KMS-11 (cell line): ENCODE measurements at regions not wholly inside any gene's neighbourhood (a gene's known extent, or its start where the extent isn't known, plus 50 kb on each side); places are given as distances from the start of the nearest gene placed in this dataset.

Experiments used
- H2AFZ ChIP-seq: fragments of 200-600 bp; sonication (generic); 2 replicates; pipeline ENCODE4 v1.6.1; 2016; ENCODE audit warnings: antibody characterized with exemption, mixed run types, low read depth
- H3K27ac ChIP-seq: fragments of 200-600 bp; sonication (generic); 2 replicates; pipeline ENCODE4 v1.6.1; 2016; ENCODE audit warnings: mild to moderate bottlenecking, mixed run types
- H3K27me3 ChIP-seq: fragments of 200-600 bp; sonication (generic); 2 replicates; pipeline ENCODE4 v1.6.1; 2017; ENCODE audit warnings: mild to moderate bottlenecking, low read depth, mixed run types, moderate library complexity; ENCODE audit not compliant: insufficient read depth
- H3K36me3 ChIP-seq: fragments of 200-600 bp; sonication (generic); 2 replicates; pipeline ENCODE4 v1.6.1; 2017; ENCODE audit warnings: mild to moderate bottlenecking, mixed run types; ENCODE audit not compliant: insufficient read depth
- H3K4me1 ChIP-seq: fragments of 200-600 bp; sonication (generic); 2 replicates; pipeline ENCODE4 v1.6.1; 2016; ENCODE audit warnings: mild to moderate bottlenecking, low read depth, mixed run types; ENCODE audit not compliant: poor library complexity, severe bottlenecking
- H3K4me2 ChIP-seq: fragments of 200-600 bp; sonication (generic); 2 replicates; pipeline ENCODE4 v1.7.0; 2016; ENCODE audit warnings: mild to moderate bottlenecking, mixed run types
- H3K4me3 ChIP-seq: fragments of 200-600 bp; sonication (generic); IDR thresholded peaks from 2 replicates; pipeline ENCODE4 v1.6.1; 2017; ENCODE audit warnings: low read depth, low read length, mixed read lengths; ENCODE audit not compliant: insufficient read depth
- H3K79me2 ChIP-seq: fragments of 200-600 bp; sonication (generic); 2 replicates; pipeline ENCODE4 v1.6.1; 2016; ENCODE audit warnings: low read depth, mixed run types; ENCODE audit not compliant: insufficient read depth
- H3K9ac ChIP-seq: fragments of 200-600 bp; sonication (generic); 2 replicates; pipeline ENCODE4 v1.6.1; 2016; ENCODE audit warnings: mild to moderate bottlenecking, mixed run types
- H4K20me1 ChIP-seq: fragments of 200-600 bp; sonication (generic); 2 replicates; pipeline ENCODE4 v1.6.1; 2016; ENCODE audit warnings: mild to moderate bottlenecking, mixed run types; ENCODE audit not compliant: insufficient read depth
- TF ChIP-seq, protein P1 (sequence below): fragments of 200-600 bp; sonication (generic); conservative IDR thresholded peaks from 2 replicates; pipeline ENCODE4 v1.6.1; 2017; ENCODE audit warnings: low read depth, mild to moderate bottlenecking, antibody characterized with exemption, low read length, moderate library complexity, mixed read lengths

DNA sequence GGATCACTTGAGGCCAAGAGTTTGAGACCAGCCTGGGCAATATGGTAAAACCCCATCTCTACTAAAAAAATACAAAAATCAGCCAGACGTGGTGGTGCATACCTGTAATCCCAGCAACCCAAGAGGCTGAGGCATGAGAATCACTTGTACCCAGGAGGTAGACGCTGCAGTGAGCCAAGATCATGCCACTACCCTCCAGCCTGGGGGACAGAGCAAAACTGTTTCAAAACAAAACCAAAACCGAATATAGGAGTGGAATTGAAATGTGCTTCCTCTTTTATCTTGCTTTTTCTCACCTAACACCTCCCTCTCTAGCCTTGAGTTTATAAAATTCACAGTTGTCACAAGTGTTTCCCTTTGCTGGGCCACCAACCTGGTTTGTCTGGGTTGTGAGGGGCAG lies 181.9 kb downstream of the PAH start:
- Histone ChIP-seq H3K4me1 (peaks cover 8% of the 10 kb centered on the region), H2AFZ (peak overlapping the region; percentile 41; the same call in 1 of the 2 replicates), H3K27me3 (no peaks in the 10 kb centered on the region), H3K27ac (no peak overlapping the region), H3K4me2 (peak overlapping the region; percentile 6; the same call in 1 of the 2 replicates), H3K9ac (no peak overlapping the region), H3K79me2 (no peaks in the 10 kb centered on the region), H3K4me3 (no peak overlapping the region), H3K36me3 (no peaks in the 10 kb centered on the region), H4K20me1 (no peaks in the 10 kb centered on the region)
- TF ChIP-seq, protein P1, sequence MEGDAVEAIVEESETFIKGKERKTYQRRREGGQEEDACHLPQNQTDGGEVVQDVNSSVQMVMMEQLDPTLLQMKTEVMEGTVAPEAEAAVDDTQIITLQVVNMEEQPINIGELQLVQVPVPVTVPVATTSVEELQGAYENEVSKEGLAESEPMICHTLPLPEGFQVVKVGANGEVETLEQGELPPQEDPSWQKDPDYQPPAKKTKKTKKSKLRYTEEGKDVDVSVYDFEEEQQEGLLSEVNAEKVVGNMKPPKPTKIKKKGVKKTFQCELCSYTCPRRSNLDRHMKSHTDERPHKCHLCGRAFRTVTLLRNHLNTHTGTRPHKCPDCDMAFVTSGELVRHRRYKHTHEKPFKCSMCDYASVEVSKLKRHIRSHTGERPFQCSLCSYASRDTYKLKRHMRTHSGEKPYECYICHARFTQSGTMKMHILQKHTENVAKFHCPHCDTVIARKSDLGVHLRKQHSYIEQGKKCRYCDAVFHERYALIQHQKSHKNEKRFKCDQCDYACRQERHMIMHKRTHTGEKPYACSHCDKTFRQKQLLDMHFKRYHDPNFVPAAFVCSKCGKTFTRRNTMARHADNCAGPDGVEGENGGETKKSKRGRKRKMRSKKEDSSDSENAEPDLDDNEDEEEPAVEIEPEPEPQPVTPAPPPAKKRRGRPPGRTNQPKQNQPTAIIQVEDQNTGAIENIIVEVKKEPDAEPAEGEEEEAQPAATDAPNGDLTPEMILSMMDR = no peak

DNA sequence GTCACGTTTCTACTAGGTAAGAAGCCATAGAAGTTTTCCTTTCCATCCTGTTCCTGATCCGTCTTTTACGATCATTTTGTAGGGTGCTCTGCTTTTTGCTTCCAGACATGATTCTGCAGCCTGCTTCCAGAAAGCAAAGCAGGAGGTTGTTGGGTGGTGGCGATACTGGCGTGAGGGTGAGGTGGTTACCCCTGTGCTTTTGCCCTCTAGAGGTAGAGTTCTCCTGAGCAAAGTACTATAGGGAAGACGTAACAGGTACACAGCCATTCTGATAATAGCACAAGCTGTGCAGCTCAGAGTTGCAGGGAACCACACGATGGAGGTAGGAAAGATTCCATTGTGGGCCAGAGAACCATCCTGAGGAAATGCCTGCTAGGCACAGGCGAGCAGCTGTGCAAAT lies 186.0 kb downstream of the PAH start:
- no peaks in the 10 kb centered on the region for H3K27me3 ChIP-seq
- no peak overlapping the region for H3K4me3 ChIP-seq
- no peaks in the 10 kb centered on the region for H3K36me3 ChIP-seq
- H3K79me2 ChIP-seq = no peaks in the 10 kb centered on the region
- no peak overlapping the region for H3K9ac ChIP-seq
- H3K27ac ChIP-seq = no peak overlapping the region
- H3K4me2 ChIP-seq = no peak overlapping the region
- TF ChIP-seq, protein P1 = no peak
- H3K4me1 ChIP-seq = peaks cover 35% of the 10 kb centered on the region
- no peaks in the 10 kb centered on the region for H4K20me1 ChIP-seq
- no peak overlapping the region for H2AFZ ChIP-seq

DNA sequence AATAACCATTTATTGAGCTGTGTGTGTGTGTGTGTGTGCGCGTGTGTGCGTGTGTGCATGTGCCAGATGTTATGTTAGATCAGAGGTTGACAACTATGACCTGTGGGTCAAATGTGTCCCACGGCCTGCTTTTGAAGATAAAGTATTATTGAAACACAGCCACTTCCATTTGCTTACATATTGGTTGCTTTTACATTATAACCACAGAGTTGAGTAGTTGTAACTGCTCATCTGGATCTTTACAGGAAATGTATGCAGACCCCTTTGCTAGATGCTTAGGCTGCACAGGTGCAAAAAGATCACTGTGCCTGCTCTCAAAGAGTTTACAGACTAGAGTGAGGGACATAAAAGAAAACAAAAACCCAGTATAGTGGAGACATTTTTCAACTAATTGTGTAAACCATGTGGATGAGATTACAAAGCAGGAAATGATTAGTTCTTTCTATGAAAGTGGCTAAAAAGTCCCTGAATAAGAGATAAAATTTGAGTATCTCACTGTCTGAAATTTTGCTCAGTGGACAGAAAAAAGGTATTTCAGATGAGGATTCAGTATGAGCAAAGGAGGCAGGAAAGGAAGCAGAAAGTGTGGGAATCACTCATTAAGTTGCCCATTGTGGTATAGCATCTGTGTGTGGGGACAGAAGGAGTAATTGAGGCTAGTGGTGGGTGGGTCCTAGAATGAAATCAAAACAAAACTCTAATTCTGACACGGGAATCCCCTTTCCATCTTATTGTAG lies 188.4 kb downstream of the PAH start:
- TF ChIP-seq, protein P1 = no peak
- Histone ChIP-seq H3K27me3 (no peaks in the 10 kb centered on the region), H3K4me3 (no peak overlapping the region), H2AFZ (peak overlapping the region; percentile 13; the same call in 1 of the 2 replicates), H3K79me2 (no peaks in the 10 kb centered on the region), H3K4me2 (peak overlapping the region; percentile 44; the same call in 1 of the 2 replicates), H3K36me3 (no peaks in the 10 kb centered on the region), H4K20me1 (no peaks in the 10 kb centered on the region), H3K9ac (no peak overlapping the region), H3K27ac (peak overlapping the region; percentile 55), H3K4me1 (peaks cover 29% of the 10 kb centered on the region)

DNA sequence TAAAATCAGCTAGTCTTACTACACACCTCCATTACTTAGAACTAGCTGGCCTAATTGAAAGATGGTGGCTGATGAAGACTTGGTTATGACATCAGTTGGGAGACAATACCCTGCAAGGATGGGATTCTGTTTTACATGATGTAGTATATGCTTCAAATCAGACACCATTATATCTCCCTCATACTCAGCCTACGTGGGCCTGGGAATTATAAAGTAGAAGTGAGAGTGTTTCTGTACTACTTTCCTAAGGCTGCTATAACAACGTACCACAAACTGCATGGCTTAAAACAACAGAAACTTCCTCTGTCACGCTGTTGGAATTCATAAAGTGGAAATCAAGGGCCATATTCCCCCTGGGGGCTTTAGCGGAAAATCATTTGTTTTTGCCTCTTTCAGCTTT lies 190.4 kb downstream of the PAH start:
- Histone ChIP-seq H4K20me1 (no peaks in the 10 kb centered on the region), H3K79me2 (no peaks in the 10 kb centered on the region), H3K27me3 (no peaks in the 10 kb centered on the region), H2AFZ (no peak overlapping the region), H3K4me2 (no peak overlapping the region), H3K4me1 (peaks cover 43% of the 10 kb centered on the region), H3K36me3 (no peaks in the 10 kb centered on the region), H3K27ac (no peak overlapping the region), H3K4me3 (no peak overlapping the region), H3K9ac (no peak overlapping the region)
- TF ChIP-seq, protein P1 = no peak
